Breast epithelium (tissue), 3 donors: ENCODE measurements at regions not wholly inside any gene's neighbourhood (a gene's known extent, or its start where the extent isn't known, plus 50 kb on each side); places are given as distances from the start of the nearest gene placed in this dataset.

Experiments used
- POLR2A ChIP-seq: fragments of 450-650 bp; IDR thresholded peaks from one replicate; pipeline ENCODE4 v1.6.1; 2016; ENCODE audit warnings: antibody characterized with exemption, mild to moderate bottlenecking, moderate library complexity
- POLR2AphosphoS5 ChIP-seq, 3 donors: sonication (generic); formaldehyde crosslinking; IDR thresholded peaks; one replicate each; pipeline ENCODE4 v1.6.1; 2017; ENCODE audit warnings: antibody characterized with exemption in 3 of 3
- TF ChIP-seq, protein P1 (sequence below), 3 donors: fragments of 450-650 bp; IDR thresholded peaks; one replicate each; pipeline ENCODE4 v1.5.1; 2016 to 2017; ENCODE audit warnings: antibody characterized with exemption in 3 of 3, mild to moderate bottlenecking in 3 of 3, moderate library complexity in 3 of 3

DNA sequence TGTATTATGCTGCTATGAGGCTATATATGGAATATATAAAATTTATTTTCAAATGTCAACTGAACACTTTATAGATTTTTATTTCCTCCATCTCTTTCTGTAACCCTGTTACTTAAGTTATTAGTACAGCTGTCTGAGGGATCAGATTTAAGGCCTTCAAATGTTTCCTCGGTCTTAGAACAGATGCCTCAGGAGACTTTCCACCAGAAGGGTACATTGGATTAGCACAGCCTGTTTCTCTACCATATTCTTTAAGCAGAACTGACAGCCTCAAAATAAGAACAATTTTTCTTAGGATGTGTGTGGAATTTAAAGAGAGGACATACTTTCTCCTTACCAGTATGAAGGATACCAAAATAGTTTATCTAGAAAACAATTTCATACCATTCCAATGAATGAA, 53.0 kb upstream of the HGF start:
- TF ChIP-seq, protein P1, sequence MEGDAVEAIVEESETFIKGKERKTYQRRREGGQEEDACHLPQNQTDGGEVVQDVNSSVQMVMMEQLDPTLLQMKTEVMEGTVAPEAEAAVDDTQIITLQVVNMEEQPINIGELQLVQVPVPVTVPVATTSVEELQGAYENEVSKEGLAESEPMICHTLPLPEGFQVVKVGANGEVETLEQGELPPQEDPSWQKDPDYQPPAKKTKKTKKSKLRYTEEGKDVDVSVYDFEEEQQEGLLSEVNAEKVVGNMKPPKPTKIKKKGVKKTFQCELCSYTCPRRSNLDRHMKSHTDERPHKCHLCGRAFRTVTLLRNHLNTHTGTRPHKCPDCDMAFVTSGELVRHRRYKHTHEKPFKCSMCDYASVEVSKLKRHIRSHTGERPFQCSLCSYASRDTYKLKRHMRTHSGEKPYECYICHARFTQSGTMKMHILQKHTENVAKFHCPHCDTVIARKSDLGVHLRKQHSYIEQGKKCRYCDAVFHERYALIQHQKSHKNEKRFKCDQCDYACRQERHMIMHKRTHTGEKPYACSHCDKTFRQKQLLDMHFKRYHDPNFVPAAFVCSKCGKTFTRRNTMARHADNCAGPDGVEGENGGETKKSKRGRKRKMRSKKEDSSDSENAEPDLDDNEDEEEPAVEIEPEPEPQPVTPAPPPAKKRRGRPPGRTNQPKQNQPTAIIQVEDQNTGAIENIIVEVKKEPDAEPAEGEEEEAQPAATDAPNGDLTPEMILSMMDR (IDR thresholded peaks at IDR 0.05) = no peak
- TF ChIP-seq POLR2A (no peak), POLR2AphosphoS5 (IDR thresholded peaks at IDR 0.05) (no peak)
